HCT116 (cell line): ENCODE measurements at regions not wholly inside any gene's neighbourhood (a gene's known extent, or its start where the extent isn't known, plus 50 kb on each side); places are given as distances from the start of the nearest gene placed in this dataset.

Source experiments
- ATAC-seq: fragments of 200-7000 bp; cut with Tn5 transposase; 2 replicates; pipeline ENCODE4 v1.9.1; 2020; ENCODE audit warnings: mild to moderate bottlenecking, moderate library complexity
- BruUV-seq: library from RNA; stranded (reverse); fragments of 400-500 nt; replicated peaks from 2 replicates; lab custom pipeline; 2021; lab: Mats Ljungman, UMichigan
- CTCF ChIA-PET: fragments of 300-600 bp; sonication (Branson Sonifier 250); formaldehyde crosslinking; loops from one replicate; lab custom pipeline; 2021; ENCODE audit warnings: antibody characterized with exemption; lab: Charles Lee
- POLR2A ChIA-PET: fragments of 300-600, 350-600 bp; sonication (Branson Sonifier 250); formaldehyde crosslinking; loops from one replicate; lab custom pipeline; 2021; ENCODE audit warnings: antibody characterized with exemption; lab: Charles Lee
- RAD21 ChIA-PET, 2 experiments: fragments of 300-600 bp; sonication (Branson Sonifier 250); formaldehyde crosslinking; loops; one replicate each; lab custom pipeline; 2023; ENCODE audit warnings: low total read pairs in 2 of 2; ENCODE audit not compliant: uncharacterized antibody in 2 of 2, unreplicated experiment in 2 of 2, low non-redundant PET in 1 of 2; lab: Charles Lee
- DNase-seq: peaks from one replicate; pipeline ENCODE4 v3.0.0-alpha.2; 2010; ENCODE audit warnings: low read depth, low spot score
- H2AFZ ChIP-seq: fragments of 200-600 bp; shearing (Covaris generic), sonication (generic); 2 replicates; pipeline ENCODE4 v1.6.1; 2017; ENCODE audit warnings: low read depth, mixed run types, mixed read lengths, antibody characterized with exemption, low read length; ENCODE audit not compliant: poor library complexity, severe bottlenecking
- H3K27ac ChIP-seq: 2 replicates; pipeline ENCODE4 v1.5.1; 2012; ENCODE audit warnings: low read depth, low read length
- H3K27me3 ChIP-seq: fragments of 200-600 bp; sonication (generic); 2 replicates; pipeline ENCODE4 v1.6.1; 2016; ENCODE audit warnings: mixed run types, low read length, mixed read lengths; ENCODE audit not compliant: insufficient read depth
- H3K36me3 ChIP-seq, 2 experiments: fragments of 200-500 bp in 1 of 2; fragments of 200-600 bp in 1 of 2; sonication (Bioruptor generic) in 1 of 2; sonication (generic) in 1 of 2; 2 replicates each; pipeline versions ENCODE4 v1.5.1 to v1.6.1; 2014 to 2016; ENCODE audit warnings: low read length in 2 of 2, inconsistent platforms in 1 of 2, mixed read lengths in 1 of 2, mixed run types in 1 of 2; ENCODE audit not compliant: insufficient read depth in 2 of 2, control insufficient read depth in 1 of 2
- H3K4me1 ChIP-seq, 2 experiments: fragments of 200-600 bp in 1 of 2; sonication (generic) in 1 of 2; 2 replicates each; pipeline versions ENCODE4 v1.5.1 to v1.6.1; 2012 to 2017; ENCODE audit warnings: low read length in 2 of 2, inconsistent platforms in 1 of 2, mild to moderate bottlenecking in 1 of 2, mixed read lengths in 1 of 2, mixed run types in 1 of 2, moderate library complexity in 1 of 2; ENCODE audit not compliant: insufficient read depth in 2 of 2, control insufficient read depth in 1 of 2
- H3K4me2 ChIP-seq: fragments of 200-600 bp; sonication (generic); 2 replicates; pipeline ENCODE4 v1.6.1; 2017; ENCODE audit warnings: mixed run types, low read length, mixed read lengths
- H3K4me3 ChIP-seq, 2 experiments: fragments of 200-600 bp in 1 of 2; sonication (generic) in 1 of 2; replicated peaks in 1 of 2; 2 replicates each; pipeline ENCODE4 v1.5.1; 2011 to 2016; ENCODE audit warnings: low read length in 2 of 2, control low read depth in 1 of 2, low read depth in 1 of 2, mild to moderate bottlenecking in 1 of 2, mixed read lengths in 1 of 2, mixed run types in 1 of 2
- H3K79me2 ChIP-seq: fragments of 200-600 bp; sonication (generic); 2 replicates; pipeline ENCODE4 v1.6.1; 2017; ENCODE audit warnings: mild to moderate bottlenecking, mixed run types, low read length, moderate library complexity, mixed read lengths; ENCODE audit not compliant: insufficient read depth
- H3K9ac ChIP-seq: fragments of 200-600 bp; sonication (generic); 2 replicates; pipeline ENCODE4 v1.6.1; 2016; ENCODE audit warnings: low read length, mixed read lengths
- H3K9me2 ChIP-seq: fragments of 200-600 bp; sonication (generic), shearing (Covaris generic); 2 replicates; pipeline ENCODE4 v1.6.1; 2017; ENCODE audit warnings: mixed run types, mild to moderate bottlenecking, moderate library complexity; ENCODE audit not compliant: insufficient read depth
- H3K9me3 ChIP-seq, 2 experiments: fragments of 200-500 bp in 1 of 2; fragments of 200-600 bp in 1 of 2; sonication (Bioruptor generic) in 1 of 2; sonication (generic) in 1 of 2; 2 replicates each; pipeline ENCODE4 v1.6.1; 2014 to 2017; ENCODE audit warnings: low read length in 2 of 2, mixed read lengths in 2 of 2, inconsistent platforms in 1 of 2, low read depth in 1 of 2, mild to moderate bottlenecking in 1 of 2, mixed run types in 1 of 2, moderate library complexity in 1 of 2; ENCODE audit not compliant: control insufficient read depth in 1 of 2, insufficient read depth in 1 of 2
- H4K20me1 ChIP-seq: fragments of 200-600 bp; sonication (generic), shearing (Covaris generic); 2 replicates; pipeline ENCODE4 v1.6.1; 2017; ENCODE audit warnings: mixed run types, mild to moderate bottlenecking, moderate library complexity; ENCODE audit not compliant: insufficient read depth
- ATF3 ChIP-seq: IDR thresholded peaks from 2 replicates; pipeline ENCODE4 v1.6.1; 2012
- CBX3 ChIP-seq: IDR thresholded peaks from 2 replicates; pipeline ENCODE4 v1.6.1; 2012; ENCODE audit warnings: low read depth
- CEBPB ChIP-seq: IDR thresholded peaks from 2 replicates; pipeline ENCODE4 v1.6.1; 2012; ENCODE audit warnings: low read depth
- ELF1 ChIP-seq: IDR thresholded peaks from 2 replicates; pipeline ENCODE4 v1.6.1; 2012; ENCODE audit warnings: low read depth, borderline replicate concordance
- EZH2phosphoT487 ChIP-seq: fragments of 200-600 bp; IDR thresholded peaks from 2 replicates; pipeline ENCODE4 v1.6.1; 2018; ENCODE audit warnings: antibody characterized with exemption, borderline replicate concordance
- FOSL1 ChIP-seq: IDR thresholded peaks from 2 replicates; pipeline ENCODE4 v1.6.1; 2012; ENCODE audit warnings: low read depth
- JUND ChIP-seq: IDR thresholded peaks from 2 replicates; pipeline ENCODE4 v1.6.1; 2012
- MAX ChIP-seq: IDR thresholded peaks from 2 replicates; pipeline ENCODE4 v1.6.1; 2012
- POLR2A ChIP-seq: IDR thresholded peaks from 2 replicates; pipeline ENCODE4 v1.7.0; 2011; ENCODE audit warnings: borderline replicate concordance; ENCODE audit not compliant: insufficient read depth, insufficient read length; ENCODE audit errors: extremely low read depth
- POLR2AphosphoS5 ChIP-seq: IDR thresholded peaks from 2 replicates; pipeline ENCODE4 v1.6.1; 2011; ENCODE audit warnings: mild to moderate bottlenecking, low read depth, low read length, moderate library complexity
- RAD21 ChIP-seq: IDR thresholded peaks from 2 replicates; pipeline ENCODE4 v1.6.1; 2012; ENCODE audit warnings: low read depth, mild to moderate bottlenecking
- SP1 ChIP-seq: IDR thresholded peaks from 2 replicates; pipeline ENCODE4 v1.6.1; 2012; ENCODE audit warnings: low read depth
- SRF ChIP-seq: IDR thresholded peaks from 2 replicates; pipeline ENCODE4 v1.6.1; 2012; ENCODE audit warnings: low read depth
- TCF7L2 ChIP-seq: IDR thresholded peaks from 2 replicates; pipeline ENCODE4 v1.7.0; 2011; ENCODE audit warnings: borderline replicate concordance, inconsistent platforms; ENCODE audit not compliant: insufficient read depth, insufficient read length; ENCODE audit errors: extremely low read depth
- YY1 ChIP-seq: IDR thresholded peaks from 2 replicates; pipeline ENCODE4 v1.6.1; 2011; ENCODE audit warnings: low read length, low read depth, moderate library complexity, mild to moderate bottlenecking; ENCODE audit not compliant: insufficient replicate concordance; ENCODE audit errors: extremely low read depth
- ZFX ChIP-seq: fragments of 450-650 bp; IDR thresholded peaks from 2 replicates; pipeline ENCODE4 v1.6.1; 2017
- intact Hi-C: fragments of 100-400 bp; cut with micrococcal nuclease; formaldehyde crosslinking; loops from 2 replicates; pipeline ENCODE4 v1.10.0; 2022

GRCh38 chr5:164721656-164722055 lies 1216.2 kb downstream of the MAT2B start:
- Histone ChIP-seq H3K27me3 (no peaks in the 10 kb centered on the region), H2AFZ (no peak overlapping the region), H3K36me3 (no peaks in the 10 kb centered on the region), H3K79me2 (no peaks in the 10 kb centered on the region), H3K9me2 (no peaks in the 10 kb centered on the region), H3K9ac (no peak overlapping the region), H4K20me1 (no peaks in the 10 kb centered on the region), H3K27ac (no peak overlapping the region), H3K4me3 (no peak overlapping the region), H3K4me2 (no peak overlapping the region), H3K4me1 (no peaks in the 10 kb centered on the region), H3K9me3 (peaks cover 6% of the 10 kb centered on the region in 2 experiments; a peak in 3 of 4 replicates)
- no peak for DNase-seq
- POLR2A ChIA-PET = no interaction called here
- no TSS peak for BruUV-seq
- TF ChIP-seq POLR2AphosphoS5 = no peak
- no peak for TF ChIP-seq MAX
- no peak for TF ChIP-seq ELF1
- no peak for TF ChIP-seq TCF7L2
- TF ChIP-seq SP1 = no peak
- TF ChIP-seq ATF3 = no peak
- no peak for TF ChIP-seq ZFX
- TF ChIP-seq POLR2A = no peak
- no peak for TF ChIP-seq CEBPB
- no peak for TF ChIP-seq CBX3
- no peak for TF ChIP-seq JUND
- TF ChIP-seq RAD21 = no peak
- no peak for TF ChIP-seq EZH2phosphoT487
- no peak for TF ChIP-seq SRF
- TF ChIP-seq YY1 = no peak
- TF ChIP-seq FOSL1 = no peak
- RAD21 ChIA-PET = no interaction called here
- CTCF ChIA-PET = no interaction called here
- ATAC-seq = no peak
- intact Hi-C loops = no loop called here
